HCT116 (cell line): ENCODE measurements at regions not wholly inside any gene's neighbourhood (a gene's known extent, or its start where the extent isn't known, plus 50 kb on each side); places are given as distances from the start of the nearest gene placed in this dataset.

Experiments used
- ATAC-seq: fragments of 200-7000 bp; cut with Tn5 transposase; 2 replicates; pipeline ENCODE4 v1.9.1; 2020; ENCODE audit warnings: mild to moderate bottlenecking, moderate library complexity
- BruUV-seq: library from RNA; stranded (reverse); fragments of 400-500 nt; replicated peaks from 2 replicates; lab custom pipeline; 2021; lab: Mats Ljungman, UMichigan
- CTCF ChIA-PET: fragments of 300-600 bp; sonication (Branson Sonifier 250); formaldehyde crosslinking; loops from one replicate; lab custom pipeline; 2021; ENCODE audit warnings: antibody characterized with exemption; lab: Charles Lee
- POLR2A ChIA-PET: fragments of 300-600, 350-600 bp; sonication (Branson Sonifier 250); formaldehyde crosslinking; loops from one replicate; lab custom pipeline; 2021; ENCODE audit warnings: antibody characterized with exemption; lab: Charles Lee
- RAD21 ChIA-PET, 2 experiments: fragments of 300-600 bp; sonication (Branson Sonifier 250); formaldehyde crosslinking; loops; one replicate each; lab custom pipeline; 2023; ENCODE audit warnings: low total read pairs in 2 of 2; ENCODE audit not compliant: uncharacterized antibody in 2 of 2, unreplicated experiment in 2 of 2, low non-redundant PET in 1 of 2; lab: Charles Lee
- DNase-seq: peaks from one replicate; pipeline ENCODE4 v3.0.0-alpha.2; 2010; ENCODE audit warnings: low read depth, low spot score
- H2AFZ ChIP-seq: fragments of 200-600 bp; shearing (Covaris generic), sonication (generic); 2 replicates; pipeline ENCODE4 v1.6.1; 2017; ENCODE audit warnings: low read depth, mixed run types, mixed read lengths, antibody characterized with exemption, low read length; ENCODE audit not compliant: poor library complexity, severe bottlenecking
- H3K27ac ChIP-seq: 2 replicates; pipeline ENCODE4 v1.5.1; 2012; ENCODE audit warnings: low read depth, low read length
- H3K27me3 ChIP-seq: fragments of 200-600 bp; sonication (generic); 2 replicates; pipeline ENCODE4 v1.6.1; 2016; ENCODE audit warnings: mixed run types, low read length, mixed read lengths; ENCODE audit not compliant: insufficient read depth
- H3K36me3 ChIP-seq, 2 experiments: fragments of 200-500 bp in 1 of 2; fragments of 200-600 bp in 1 of 2; sonication (Bioruptor generic) in 1 of 2; sonication (generic) in 1 of 2; 2 replicates each; pipeline versions ENCODE4 v1.5.1 to v1.6.1; 2014 to 2016; ENCODE audit warnings: low read length in 2 of 2, inconsistent platforms in 1 of 2, mixed read lengths in 1 of 2, mixed run types in 1 of 2; ENCODE audit not compliant: insufficient read depth in 2 of 2, control insufficient read depth in 1 of 2
- H3K4me1 ChIP-seq, 2 experiments: fragments of 200-600 bp in 1 of 2; sonication (generic) in 1 of 2; 2 replicates each; pipeline versions ENCODE4 v1.5.1 to v1.6.1; 2012 to 2017; ENCODE audit warnings: low read length in 2 of 2, inconsistent platforms in 1 of 2, mild to moderate bottlenecking in 1 of 2, mixed read lengths in 1 of 2, mixed run types in 1 of 2, moderate library complexity in 1 of 2; ENCODE audit not compliant: insufficient read depth in 2 of 2, control insufficient read depth in 1 of 2
- H3K4me2 ChIP-seq: fragments of 200-600 bp; sonication (generic); 2 replicates; pipeline ENCODE4 v1.6.1; 2017; ENCODE audit warnings: mixed run types, low read length, mixed read lengths
- H3K4me3 ChIP-seq, 2 experiments: fragments of 200-600 bp in 1 of 2; sonication (generic) in 1 of 2; replicated peaks in 1 of 2; 2 replicates each; pipeline ENCODE4 v1.5.1; 2011 to 2016; ENCODE audit warnings: low read length in 2 of 2, control low read depth in 1 of 2, low read depth in 1 of 2, mild to moderate bottlenecking in 1 of 2, mixed read lengths in 1 of 2, mixed run types in 1 of 2
- H3K79me2 ChIP-seq: fragments of 200-600 bp; sonication (generic); 2 replicates; pipeline ENCODE4 v1.6.1; 2017; ENCODE audit warnings: mild to moderate bottlenecking, mixed run types, low read length, moderate library complexity, mixed read lengths; ENCODE audit not compliant: insufficient read depth
- H3K9ac ChIP-seq: fragments of 200-600 bp; sonication (generic); 2 replicates; pipeline ENCODE4 v1.6.1; 2016; ENCODE audit warnings: low read length, mixed read lengths
- H3K9me2 ChIP-seq: fragments of 200-600 bp; sonication (generic), shearing (Covaris generic); 2 replicates; pipeline ENCODE4 v1.6.1; 2017; ENCODE audit warnings: mixed run types, mild to moderate bottlenecking, moderate library complexity; ENCODE audit not compliant: insufficient read depth
- H3K9me3 ChIP-seq, 2 experiments: fragments of 200-500 bp in 1 of 2; fragments of 200-600 bp in 1 of 2; sonication (Bioruptor generic) in 1 of 2; sonication (generic) in 1 of 2; 2 replicates each; pipeline ENCODE4 v1.6.1; 2014 to 2017; ENCODE audit warnings: low read length in 2 of 2, mixed read lengths in 2 of 2, inconsistent platforms in 1 of 2, low read depth in 1 of 2, mild to moderate bottlenecking in 1 of 2, mixed run types in 1 of 2, moderate library complexity in 1 of 2; ENCODE audit not compliant: control insufficient read depth in 1 of 2, insufficient read depth in 1 of 2
- H4K20me1 ChIP-seq: fragments of 200-600 bp; sonication (generic), shearing (Covaris generic); 2 replicates; pipeline ENCODE4 v1.6.1; 2017; ENCODE audit warnings: mixed run types, mild to moderate bottlenecking, moderate library complexity; ENCODE audit not compliant: insufficient read depth
- EGR1 ChIP-seq: IDR thresholded peaks from 2 replicates; pipeline ENCODE4 v1.6.1; 2012; ENCODE audit warnings: low read depth
- ELF1 ChIP-seq: IDR thresholded peaks from 2 replicates; pipeline ENCODE4 v1.6.1; 2012; ENCODE audit warnings: low read depth, borderline replicate concordance
- FOSL1 ChIP-seq: IDR thresholded peaks from 2 replicates; pipeline ENCODE4 v1.6.1; 2012; ENCODE audit warnings: low read depth
- JUND ChIP-seq: IDR thresholded peaks from 2 replicates; pipeline ENCODE4 v1.6.1; 2012
- POLR2A ChIP-seq: IDR thresholded peaks from 2 replicates; pipeline ENCODE4 v1.7.0; 2011; ENCODE audit warnings: borderline replicate concordance; ENCODE audit not compliant: insufficient read depth, insufficient read length; ENCODE audit errors: extremely low read depth
- ZFX ChIP-seq: fragments of 450-650 bp; IDR thresholded peaks from 2 replicates; pipeline ENCODE4 v1.6.1; 2017
- intact Hi-C: fragments of 100-400 bp; cut with micrococcal nuclease; formaldehyde crosslinking; loops from 2 replicates; pipeline ENCODE4 v1.10.0; 2022
- TF ChIP-seq, protein P1 (sequence below), 3 experiments: fragments of 200-600 bp in 1 of 3; sonication (generic) in 1 of 3; IDR thresholded peaks in 2 of 3; conservative IDR thresholded peaks in 1 of 3; 2 replicates each; pipeline ENCODE4 v1.5.1; 2012 to 2017; ENCODE audit warnings: low read depth in 2 of 3, low read length in 2 of 3, antibody characterized with exemption in 1 of 3, borderline replicate concordance in 1 of 3, control low read depth in 1 of 3, mild to moderate bottlenecking in 1 of 3, mixed read lengths in 1 of 3, mixed run types in 1 of 3, moderate library complexity in 1 of 3; ENCODE audit not compliant: insufficient read depth in 1 of 3

DNA sequence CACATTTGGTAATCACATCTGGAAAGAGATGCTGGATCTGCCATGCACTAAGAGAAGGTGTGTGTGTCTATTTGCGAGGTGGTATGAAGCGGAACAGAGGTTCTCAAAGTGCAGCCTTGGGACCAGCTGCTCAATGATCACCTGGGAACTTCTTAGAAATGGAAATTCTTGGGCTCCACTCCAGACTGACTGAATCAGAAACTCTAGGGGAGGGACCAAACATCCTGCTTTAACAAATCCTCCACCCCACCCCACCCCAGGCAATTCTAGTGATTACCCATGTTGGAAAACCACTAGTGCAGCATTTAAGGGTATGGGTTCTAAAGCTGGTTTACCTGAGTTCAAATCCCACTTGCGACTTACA is 143.9 kb upstream of the JUN start:
- no peak for TF ChIP-seq POLR2A
- TF ChIP-seq EGR1: no peak
- no peak for TF ChIP-seq ELF1
- TF ChIP-seq JUND: no peak
- Histone ChIP-seq H3K4me2 (no peak overlapping the region), H3K27ac (no peak overlapping the region), H3K4me1 (peaks cover 12 to 30% of the 10 kb centered on the region in 2 experiments), H3K79me2 (no peaks in the 10 kb centered on the region), H3K4me3 (no peak overlapping the region), H3K9me2 (no peaks in the 10 kb centered on the region), H3K9me3 (no peaks in the 10 kb centered on the region), H4K20me1 (no peaks in the 10 kb centered on the region), H3K36me3 (no peaks in the 10 kb centered on the region), H3K9ac (no peak overlapping the region), H3K27me3 (peaks cover 19% of the 10 kb centered on the region; the same call in 1 of the 2 replicates), H2AFZ (no peak overlapping the region)
- DNase-seq (no peak), ATAC-seq (no peak)
- RAD21 ChIA-PET: no interaction called here
- CTCF ChIA-PET: no interaction called here
- intact Hi-C loops: no loop called here
- POLR2A ChIA-PET: no interaction called here
- BruUV-seq: no TSS peak

GRCh38 chr1:58928514-58928913 is 144.7 kb upstream of the JUN start:
- ATAC-seq: no peak
- no peak overlapping the region for H3K9ac ChIP-seq
- H3K27ac ChIP-seq: no peak overlapping the region
- CTCF ChIA-PET: no interaction called here
- no peak for DNase-seq
- no peaks in the 10 kb centered on the region for H3K79me2 ChIP-seq
- no peaks in the 10 kb centered on the region for H4K20me1 ChIP-seq
- no peak for TF ChIP-seq FOSL1
- TF ChIP-seq, protein P1, sequence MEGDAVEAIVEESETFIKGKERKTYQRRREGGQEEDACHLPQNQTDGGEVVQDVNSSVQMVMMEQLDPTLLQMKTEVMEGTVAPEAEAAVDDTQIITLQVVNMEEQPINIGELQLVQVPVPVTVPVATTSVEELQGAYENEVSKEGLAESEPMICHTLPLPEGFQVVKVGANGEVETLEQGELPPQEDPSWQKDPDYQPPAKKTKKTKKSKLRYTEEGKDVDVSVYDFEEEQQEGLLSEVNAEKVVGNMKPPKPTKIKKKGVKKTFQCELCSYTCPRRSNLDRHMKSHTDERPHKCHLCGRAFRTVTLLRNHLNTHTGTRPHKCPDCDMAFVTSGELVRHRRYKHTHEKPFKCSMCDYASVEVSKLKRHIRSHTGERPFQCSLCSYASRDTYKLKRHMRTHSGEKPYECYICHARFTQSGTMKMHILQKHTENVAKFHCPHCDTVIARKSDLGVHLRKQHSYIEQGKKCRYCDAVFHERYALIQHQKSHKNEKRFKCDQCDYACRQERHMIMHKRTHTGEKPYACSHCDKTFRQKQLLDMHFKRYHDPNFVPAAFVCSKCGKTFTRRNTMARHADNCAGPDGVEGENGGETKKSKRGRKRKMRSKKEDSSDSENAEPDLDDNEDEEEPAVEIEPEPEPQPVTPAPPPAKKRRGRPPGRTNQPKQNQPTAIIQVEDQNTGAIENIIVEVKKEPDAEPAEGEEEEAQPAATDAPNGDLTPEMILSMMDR (IDR thresholded peaks at IDR 0.05 in 2 of 3, conservative IDR thresholded peaks at IDR 0.05 in 1 of 3; ENCODE audit: borderline replicate concordance in 1 of 3, insufficient read depth in 1 of 3, low read depth in 2 of 3, low read length in 2 of 3): no peak
- no peak for TF ChIP-seq ZFX
- TF ChIP-seq, all 23 proteins: peak for 0
- H3K4me1 ChIP-seq: peaks cover 20 to 38% of the 10 kb centered on the region in 2 experiments
- H3K36me3 ChIP-seq: no peaks in the 10 kb centered on the region
- no peak overlapping the region for H2AFZ ChIP-seq
- peaks cover 19% of the 10 kb centered on the region; the same call in 1 of the 2 replicates for H3K27me3 ChIP-seq
- RAD21 ChIA-PET: no interaction called here
- no TSS peak for BruUV-seq
- no peaks in the 10 kb centered on the region for H3K9me2 ChIP-seq
- no peak overlapping the region for H3K4me3 ChIP-seq
- H3K9me3 ChIP-seq: no peaks in the 10 kb centered on the region
- POLR2A ChIA-PET: no interaction called here
- intact Hi-C loops: no loop called here
- H3K4me2 ChIP-seq: peak overlapping the region; percentile 34; the same call in 1 of the 2 replicates
